Psoas muscle (tissue), 7 donors: ENCODE measurements at regions not wholly inside any gene's neighbourhood (a gene's known extent, or its start where the extent isn't known, plus 50 kb on each side); places are given as distances from the start of the nearest gene placed in this dataset.

Source experiments
- ATAC-seq, 4 donors: fragments of 200-7000 bp; cut with Tn5 transposase; one replicate each; pipeline ENCODE4 v1.9.1; 2020; ENCODE audit warnings: moderate library complexity in 3 of 4, mild to moderate bottlenecking in 2 of 4
- DNase-seq, 2 donors: peaks; one replicate each; pipeline ENCODE4 v3.0.0-alpha.2; 2020
- H3K27ac ChIP-seq: fragments of 200-600 bp; one replicate; pipeline ENCODE4 v1.8.0; 2022
- H3K27me3 ChIP-seq, 3 donors: fragments of 200-600 bp in 1 of 3; one replicate each; pipeline versions ENCODE4 v1.6.1 to v1.8.0; 2013 to 2022; ENCODE audit warnings: low read length in 2 of 3, mild to moderate bottlenecking in 2 of 3, moderate library complexity in 1 of 3; ENCODE audit not compliant: insufficient read depth in 3 of 3
- H3K36me3 ChIP-seq, 2 donors: fragments of 200-600 bp in 1 of 2; one replicate each; pipeline versions ENCODE4 v1.6.1 to v1.8.0; 2013 to 2022; ENCODE audit warnings: low read depth in 1 of 2, mild to moderate bottlenecking in 1 of 2, moderate library complexity in 1 of 2; ENCODE audit not compliant: insufficient read depth in 1 of 2
- H3K4me1 ChIP-seq: fragments of 200-600 bp; one replicate; pipeline ENCODE4 v1.8.0; 2022
- H3K4me3 ChIP-seq: fragments of 200-600 bp; one replicate; pipeline ENCODE4 v1.8.0; 2022; ENCODE audit warnings: mild to moderate bottlenecking
- H3K9me3 ChIP-seq: fragments of 200-600 bp; one replicate; pipeline ENCODE4 v1.8.0; 2022
- WGBS, 3 donors: extraction: QIAGEN DNeasy Blood & Tissue Kit; methylation state at CpG; one replicate each; pipeline versions ENCODE4 v1.1.6 to v1.1.7; 2013; 5-methylcytosine and 5-hydroxymethylcytosine counted together
- intact Hi-C, 2 donors: fragments of 100-400 bp; cut with DNase I; formaldehyde crosslinking; loops; one replicate each; pipeline versions ENCODE4 v1.11.0 to v1.14.2; 2022
- TF ChIP-seq, protein P1 (sequence below): fragments of 200-600 bp; IDR thresholded peaks from one replicate; pipeline ENCODE4 v1.8.0; 2022; ENCODE audit warnings: antibody characterized with exemption
- donor health status: healthy with polysubstance abuse.
- donor health status: DM: no; HTN: no; CAD: no; lungs with moderate emphysema.
- donor health status: Bipolar disorder and iron deficiency.
- donor health status: healthy.
- donor health status: DM: yes; HTN: yes; CAD: no.
- donor health status: DM: no; HTN: no; CAD: no.
- donor health status: DM: yes; HTN: yes; CAD: no.

DNA sequence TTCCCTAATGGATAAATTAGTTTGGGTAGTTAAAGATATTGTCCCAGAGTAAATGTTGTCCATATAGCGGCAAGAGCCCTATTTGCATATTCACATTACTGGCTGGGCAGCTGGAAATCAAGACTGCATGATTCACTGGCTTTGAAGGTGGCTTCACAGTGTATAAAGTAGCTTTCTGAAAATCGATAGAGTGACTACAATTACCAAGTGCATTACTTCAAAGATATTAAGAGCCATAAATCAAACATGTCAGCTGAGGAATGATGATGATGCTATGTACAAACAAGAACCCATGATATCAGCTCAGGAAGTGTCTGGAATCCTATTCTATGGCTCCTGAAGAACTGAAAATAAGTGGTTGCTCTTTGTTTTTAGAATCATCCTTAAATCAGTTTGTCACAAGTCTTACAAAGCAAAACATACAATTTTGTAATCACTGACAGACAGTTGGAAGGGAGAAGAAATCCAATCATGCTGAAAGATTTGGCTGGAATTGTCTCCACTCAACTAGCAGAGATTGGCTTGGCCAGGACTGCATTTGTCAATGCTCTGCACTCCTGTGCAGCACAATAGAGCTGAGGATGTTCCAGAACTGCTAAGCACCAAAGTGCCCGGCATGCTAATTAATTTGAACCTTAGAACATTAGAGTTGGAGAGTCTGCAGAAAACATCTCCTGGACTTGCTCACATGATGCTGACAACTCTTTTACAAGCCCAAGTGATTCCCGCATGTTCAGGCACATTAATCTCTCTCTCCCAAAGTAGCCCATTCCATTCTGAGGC lies 77.9 kb upstream of the B3GAT2 start:
- intact Hi-C loops: no loop called here
- Histone ChIP-seq H3K27ac (no peak overlapping the region), H3K36me3 (no peaks in the 10 kb centered on the region), H3K27me3 (peaks cover 0 to 2% (median 0%) of the 10 kb centered on the region in 3 donors), H3K9me3 (no peaks in the 10 kb centered on the region), H3K4me1 (no peaks in the 10 kb centered on the region), H3K4me3 (no peak overlapping the region)
- ATAC-seq (no peak), DNase-seq (no peak)
- 71 to 77% (median 72%) methylated on average over 4 of the region's 4 CpGs for WGBS, 3 donors
- TF ChIP-seq, protein P1, sequence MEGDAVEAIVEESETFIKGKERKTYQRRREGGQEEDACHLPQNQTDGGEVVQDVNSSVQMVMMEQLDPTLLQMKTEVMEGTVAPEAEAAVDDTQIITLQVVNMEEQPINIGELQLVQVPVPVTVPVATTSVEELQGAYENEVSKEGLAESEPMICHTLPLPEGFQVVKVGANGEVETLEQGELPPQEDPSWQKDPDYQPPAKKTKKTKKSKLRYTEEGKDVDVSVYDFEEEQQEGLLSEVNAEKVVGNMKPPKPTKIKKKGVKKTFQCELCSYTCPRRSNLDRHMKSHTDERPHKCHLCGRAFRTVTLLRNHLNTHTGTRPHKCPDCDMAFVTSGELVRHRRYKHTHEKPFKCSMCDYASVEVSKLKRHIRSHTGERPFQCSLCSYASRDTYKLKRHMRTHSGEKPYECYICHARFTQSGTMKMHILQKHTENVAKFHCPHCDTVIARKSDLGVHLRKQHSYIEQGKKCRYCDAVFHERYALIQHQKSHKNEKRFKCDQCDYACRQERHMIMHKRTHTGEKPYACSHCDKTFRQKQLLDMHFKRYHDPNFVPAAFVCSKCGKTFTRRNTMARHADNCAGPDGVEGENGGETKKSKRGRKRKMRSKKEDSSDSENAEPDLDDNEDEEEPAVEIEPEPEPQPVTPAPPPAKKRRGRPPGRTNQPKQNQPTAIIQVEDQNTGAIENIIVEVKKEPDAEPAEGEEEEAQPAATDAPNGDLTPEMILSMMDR: no peak

DNA sequence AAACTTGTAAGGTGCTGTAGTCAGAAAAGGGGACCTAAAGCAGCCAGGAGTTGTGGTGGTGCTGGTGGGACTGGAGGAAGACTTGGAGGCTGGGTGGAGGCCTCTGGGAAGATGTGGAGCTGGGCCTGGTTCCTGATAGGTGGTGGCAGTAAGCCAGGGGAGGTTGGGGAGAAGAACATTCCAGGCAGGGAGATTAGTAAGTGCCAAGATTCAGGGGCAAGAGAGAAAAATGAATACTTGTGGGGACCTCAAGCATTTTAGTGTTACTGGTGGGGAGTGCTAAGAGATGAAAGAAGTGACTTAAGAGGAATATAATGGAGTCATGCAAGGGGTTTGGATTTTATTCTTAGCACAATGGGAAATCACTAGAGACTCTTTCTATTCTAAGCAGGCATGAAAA lies 79.0 kb upstream of the B3GAT2 start:
- no peak for ATAC-seq
- Histone ChIP-seq H3K36me3 (no peaks in the 10 kb centered on the region), H3K27me3 (peaks cover 0 to 2% (median 2%) of the 10 kb centered on the region in 3 donors), H3K27ac (no peak overlapping the region), H3K9me3 (no peaks in the 10 kb centered on the region), H3K4me3 (no peak overlapping the region), H3K4me1 (no peaks in the 10 kb centered on the region)
- intact Hi-C loops: no loop called here
- no peak for DNase-seq
- TF ChIP-seq, protein P1: no peak

DNA sequence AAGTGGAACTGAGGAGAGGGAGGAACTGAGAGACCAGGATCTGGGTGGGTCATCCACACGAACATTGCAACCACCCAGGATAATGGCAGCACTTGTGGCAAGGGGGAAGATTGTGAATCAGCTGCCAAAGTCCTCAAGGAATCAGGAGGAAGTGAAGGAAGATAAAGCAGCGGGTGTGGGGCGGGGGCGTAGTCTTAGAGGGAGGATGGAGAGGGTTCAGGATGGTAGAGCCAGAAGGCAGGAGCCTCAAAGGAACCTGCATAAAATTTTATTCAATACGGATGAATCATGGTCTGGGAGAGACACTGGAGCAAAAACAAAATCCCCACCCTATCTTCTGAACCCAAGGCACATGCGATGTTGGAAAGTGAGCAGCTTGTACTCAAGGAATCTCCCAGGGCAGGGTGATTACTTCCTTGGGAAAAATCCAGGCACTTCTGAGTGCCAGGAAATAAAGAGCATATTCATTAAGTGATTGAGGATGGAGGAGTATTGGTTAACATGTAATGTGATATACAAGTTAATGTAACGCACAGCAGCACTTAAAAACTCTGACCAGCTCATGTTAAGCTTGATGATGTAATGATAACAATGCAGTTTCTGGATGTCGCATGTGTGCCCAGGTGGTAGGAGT lies 82.0 kb upstream of the B3GAT2 start:
- TF ChIP-seq, protein P1: no peak
- intact Hi-C loops: no loop called here
- no peak for ATAC-seq

DNA sequence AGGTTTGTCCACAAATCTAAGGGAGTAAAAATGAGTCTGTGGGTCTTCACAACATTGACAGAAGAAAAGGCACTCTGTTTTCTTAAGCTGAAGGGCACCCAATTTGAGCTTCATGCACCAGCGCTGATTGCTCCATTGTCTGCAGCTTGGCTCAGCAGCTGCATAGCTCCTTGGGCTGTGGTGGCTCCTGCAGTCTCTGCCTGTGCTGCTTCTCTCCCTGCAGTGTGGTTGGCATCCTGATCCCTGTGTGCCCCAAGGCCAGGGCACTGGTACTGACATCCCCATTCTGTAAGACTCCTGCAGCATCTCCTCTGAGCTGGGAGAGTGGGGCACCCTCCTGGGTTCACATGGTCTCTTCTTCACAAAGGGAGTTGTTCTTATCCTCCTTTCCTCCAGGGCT lies 83.2 kb upstream of the B3GAT2 start:
- Histone ChIP-seq H3K36me3 (no peaks in the 10 kb centered on the region), H3K27ac (no peak overlapping the region), H3K4me3 (no peak overlapping the region), H3K27me3 (peaks cover 0 to 4% (median 2%) of the 10 kb centered on the region in 3 donors), H3K4me1 (no peaks in the 10 kb centered on the region), H3K9me3 (no peaks in the 10 kb centered on the region)
- 69 to 88% (median 71%) methylated on average over 1 of the region's 1 CpG for WGBS, 3 donors
- TF ChIP-seq, protein P1: no peak
- DNase-seq (no peak), ATAC-seq (no peak)
- intact Hi-C loops: no loop called here

More for the DNA sequence above, 82.0 kb upstream of the B3GAT2 start:
- Histone ChIP-seq H3K27ac (no peak overlapping the region), H3K9me3 (no peaks in the 10 kb centered on the region), H3K4me3 (no peak overlapping the region), H3K27me3 (peaks cover 0 to 4% (median 2%) of the 10 kb centered on the region in 3 donors), H3K36me3 (no peaks in the 10 kb centered on the region), H3K4me1 (no peaks in the 10 kb centered on the region)
- DNase-seq: no peak
- WGBS, 3 donors: 46 to 50% (median 48%) methylated on average over 8 of the region's 8 CpGs
